Retinal pigment epithelial cell (primary cell): ENCODE measurements at regions not wholly inside any gene's neighbourhood (a gene's known extent, or its start where the extent isn't known, plus 50 kb on each side); places are given as distances from the start of the nearest gene placed in this dataset.

ENCODE experiments used
- DNase-seq: peaks from one replicate; pipeline ENCODE4 v3.0.0-alpha.2; 2010; ENCODE audit warnings: low read depth
- H3K4me3 ChIP-seq: 2 replicates; pipeline ENCODE4 v1.5.1; 2011; ENCODE audit warnings: mild to moderate bottlenecking, low read length, control low read depth, moderate library complexity
- TF ChIP-seq, protein P1 (sequence below): conservative IDR thresholded peaks from 2 replicates; pipeline ENCODE4 v1.5.1; 2011; ENCODE audit warnings: low read depth, low read length, control low read depth, inconsistent platforms

DNA sequence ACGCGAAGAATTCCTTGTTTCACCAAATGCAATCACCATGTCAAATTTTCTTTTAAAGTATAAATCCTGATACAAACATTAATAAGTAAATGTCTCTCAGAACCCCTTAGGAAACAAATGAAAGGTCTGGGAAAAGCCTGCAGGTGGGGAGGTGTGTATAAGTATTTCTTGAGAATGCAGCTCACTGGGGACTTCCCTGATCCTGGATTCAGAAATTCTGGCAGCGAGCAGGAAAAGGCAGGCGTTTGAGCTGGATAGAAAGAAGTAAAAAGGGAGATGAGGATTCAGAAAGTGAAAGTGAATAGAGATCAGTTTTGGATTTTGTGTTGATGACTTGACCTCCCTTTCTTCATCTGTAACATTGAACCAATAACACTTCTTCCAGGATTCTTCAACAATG lies 68.3 kb upstream of the CTSC start:
- H3K4me3 ChIP-seq = no peak overlapping the region
- DNase-seq = no peak
- TF ChIP-seq, protein P1, sequence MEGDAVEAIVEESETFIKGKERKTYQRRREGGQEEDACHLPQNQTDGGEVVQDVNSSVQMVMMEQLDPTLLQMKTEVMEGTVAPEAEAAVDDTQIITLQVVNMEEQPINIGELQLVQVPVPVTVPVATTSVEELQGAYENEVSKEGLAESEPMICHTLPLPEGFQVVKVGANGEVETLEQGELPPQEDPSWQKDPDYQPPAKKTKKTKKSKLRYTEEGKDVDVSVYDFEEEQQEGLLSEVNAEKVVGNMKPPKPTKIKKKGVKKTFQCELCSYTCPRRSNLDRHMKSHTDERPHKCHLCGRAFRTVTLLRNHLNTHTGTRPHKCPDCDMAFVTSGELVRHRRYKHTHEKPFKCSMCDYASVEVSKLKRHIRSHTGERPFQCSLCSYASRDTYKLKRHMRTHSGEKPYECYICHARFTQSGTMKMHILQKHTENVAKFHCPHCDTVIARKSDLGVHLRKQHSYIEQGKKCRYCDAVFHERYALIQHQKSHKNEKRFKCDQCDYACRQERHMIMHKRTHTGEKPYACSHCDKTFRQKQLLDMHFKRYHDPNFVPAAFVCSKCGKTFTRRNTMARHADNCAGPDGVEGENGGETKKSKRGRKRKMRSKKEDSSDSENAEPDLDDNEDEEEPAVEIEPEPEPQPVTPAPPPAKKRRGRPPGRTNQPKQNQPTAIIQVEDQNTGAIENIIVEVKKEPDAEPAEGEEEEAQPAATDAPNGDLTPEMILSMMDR = no peak

DNA sequence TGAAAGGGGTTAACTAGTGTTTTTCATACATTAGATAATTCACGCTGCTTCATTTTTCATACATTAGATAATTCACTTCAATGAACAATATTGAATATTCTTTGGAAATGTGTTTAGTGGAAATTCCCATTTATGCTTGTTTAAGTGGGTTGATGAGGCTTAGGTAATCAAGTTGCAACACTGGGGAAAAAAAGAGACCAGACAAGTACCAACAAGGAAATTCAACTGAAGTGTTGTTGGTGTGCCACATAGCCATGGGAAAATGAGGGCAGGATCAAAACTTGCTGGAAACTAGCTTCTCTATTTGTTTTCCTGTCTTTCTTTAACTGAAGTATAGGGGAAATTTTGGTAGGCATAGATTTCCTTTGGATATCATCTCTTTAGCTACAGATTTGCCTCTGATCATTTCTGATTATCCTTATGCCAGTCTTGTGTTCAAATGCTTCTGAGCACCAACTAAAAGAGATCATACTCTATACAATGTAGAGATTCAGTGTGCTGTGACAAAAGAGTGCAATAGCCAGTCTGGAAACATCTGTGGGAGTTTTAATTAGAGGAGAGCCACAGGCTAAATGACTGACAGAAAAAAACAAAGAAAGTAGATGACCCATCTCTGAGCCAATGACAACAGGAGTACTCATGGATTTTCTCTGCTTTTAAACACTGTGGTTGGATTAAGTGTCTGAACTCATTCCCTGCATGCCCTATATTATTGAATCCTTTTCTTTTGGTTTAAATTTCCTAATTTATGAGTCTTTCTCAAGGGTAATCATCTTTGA lies 67.6 kb upstream of the CTSC start:
- H3K4me3 ChIP-seq = no peak overlapping the region
- no peak for DNase-seq
- TF ChIP-seq, protein P1 = no peak

DNA sequence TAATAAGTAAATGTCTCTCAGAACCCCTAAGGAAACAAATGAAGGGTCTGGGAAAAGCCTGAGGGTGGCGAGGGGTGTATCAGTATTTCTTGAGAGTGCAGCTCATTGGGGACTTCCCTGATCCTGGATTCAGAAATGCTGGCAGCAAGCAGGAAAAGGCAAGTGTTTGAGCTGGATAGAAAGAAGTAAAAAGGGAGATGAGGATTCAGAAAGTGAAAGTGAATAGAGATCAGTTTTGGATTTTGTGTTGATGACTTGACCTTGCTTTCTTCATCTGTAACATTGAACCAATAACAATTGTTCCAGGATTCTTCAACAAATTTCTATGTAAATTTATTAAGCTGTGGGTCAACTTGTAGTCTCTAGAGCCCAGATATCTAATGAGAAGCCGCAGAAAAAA lies 66.9 kb upstream of the CTSC start:
- TF ChIP-seq, protein P1 = no peak
- DNase-seq = no peak
- H3K4me3 ChIP-seq = no peak overlapping the region

DNA sequence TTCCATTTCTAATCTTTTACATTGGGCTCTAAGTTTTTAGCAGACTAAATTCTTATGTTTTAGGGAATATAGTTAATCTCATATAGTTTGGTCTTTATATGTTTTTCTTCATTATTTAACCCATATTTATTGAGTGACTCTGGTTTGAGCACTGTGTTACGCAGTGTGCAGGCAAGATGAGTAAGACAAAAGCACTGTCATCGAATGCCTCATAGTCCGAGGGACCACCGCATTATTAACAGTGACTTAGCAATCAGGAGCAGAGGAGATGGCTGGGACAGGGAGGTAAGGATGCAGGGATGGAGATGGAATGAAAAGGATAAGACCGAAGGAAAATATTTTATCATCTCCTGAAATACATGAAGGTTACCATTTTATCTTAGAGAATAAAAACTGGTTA lies 65.2 kb upstream of the CTSC start:
- DNase-seq = no peak
- TF ChIP-seq, protein P1 = no peak
- no peak overlapping the region for H3K4me3 ChIP-seq

DNA sequence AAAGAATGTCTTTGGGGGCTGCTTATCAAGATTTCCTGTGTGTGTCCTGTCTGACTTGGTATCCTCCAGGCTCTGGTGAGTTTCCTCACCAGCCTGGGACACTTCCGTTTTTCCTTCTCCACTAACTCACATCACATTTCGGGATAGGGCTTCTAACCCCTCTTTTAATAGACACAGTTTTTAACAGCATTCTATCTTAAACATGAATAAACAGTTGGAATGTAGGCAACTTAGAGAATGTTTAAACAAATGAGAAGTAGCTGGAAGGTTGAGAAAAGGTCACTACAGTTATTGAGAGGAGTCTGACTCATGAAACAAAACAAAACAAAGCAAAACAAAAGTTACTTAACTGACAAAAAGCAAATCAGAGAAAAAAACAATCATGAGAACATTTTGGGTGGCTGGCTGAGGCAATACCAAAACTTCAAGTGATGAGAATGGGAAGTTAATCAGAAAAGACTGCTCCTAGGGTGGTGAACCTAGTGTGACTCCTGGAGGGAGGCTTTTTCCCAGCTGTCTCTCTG lies 64.7 kb upstream of the CTSC start:
- TF ChIP-seq, protein P1 = no peak
- no peak overlapping the region for H3K4me3 ChIP-seq
- DNase-seq = no peak

DNA sequence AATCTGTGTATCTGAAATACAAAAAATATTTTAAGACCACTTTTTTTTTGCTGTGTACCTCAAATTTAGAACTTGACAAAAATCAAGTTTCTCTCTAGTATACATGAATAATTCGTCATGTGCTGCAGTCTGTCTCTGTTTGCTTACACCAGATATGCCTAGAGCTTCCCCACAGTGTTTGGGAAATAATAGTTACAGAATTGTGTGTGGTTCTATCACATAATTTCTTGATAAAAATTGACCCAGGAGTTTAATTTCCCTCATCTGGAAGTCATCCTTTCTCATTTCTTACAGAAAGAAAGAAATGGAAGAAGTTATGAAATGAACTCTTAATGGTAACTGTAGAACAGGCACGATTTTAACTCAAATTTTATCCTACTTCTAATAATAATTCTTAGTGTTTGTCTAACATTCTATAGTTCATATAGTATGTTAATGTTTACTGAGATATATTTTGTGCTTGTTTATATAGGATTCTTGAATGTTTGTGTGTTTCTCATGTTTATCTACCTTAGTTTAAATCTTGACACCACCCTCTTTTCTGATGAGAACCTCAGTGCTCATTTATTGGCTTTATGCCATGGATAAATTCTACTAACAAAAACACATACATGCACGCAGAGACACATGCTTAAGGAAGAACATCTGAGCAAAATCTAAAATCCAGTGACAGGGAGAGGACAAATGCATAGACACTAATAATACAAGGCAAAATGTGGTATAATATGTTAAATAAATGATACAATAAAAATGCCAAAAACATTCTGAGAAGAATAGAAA lies 61.4 kb upstream of the CTSC start:
- no peak for DNase-seq
- TF ChIP-seq, protein P1 = no peak

More for the DNA sequence above, 61.4 kb upstream of the CTSC start:
- H3K4me3 ChIP-seq = no peak overlapping the region
